ENCODE measurements at regions not wholly inside any gene's neighbourhood (a gene's known extent, or its start where the extent isn't known, plus 50 kb on each side); places are given as distances from the start of the nearest gene placed in this dataset.
A peak's percentile ranks its signal among the peaks of the same experiment; 100 is the strongest.

DNA sequence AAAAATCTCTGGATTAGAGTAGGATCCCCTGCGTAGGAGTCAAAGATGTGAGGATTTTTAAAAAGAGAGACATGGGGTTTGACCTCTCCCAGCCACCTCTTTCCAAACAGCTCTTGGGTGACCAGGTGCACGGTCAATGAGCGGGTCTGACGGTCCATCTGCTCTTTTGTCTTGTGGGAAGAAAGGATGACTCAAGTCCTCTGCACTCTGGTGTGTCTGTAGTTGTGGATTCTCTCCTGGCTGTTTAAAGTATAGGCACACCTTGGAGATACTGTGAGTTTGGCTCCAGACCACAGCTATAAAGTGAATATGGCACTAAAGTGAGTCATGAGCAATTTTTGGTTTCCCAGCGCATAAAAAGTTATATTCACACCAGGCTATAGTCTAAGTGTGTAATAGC lies 209.8 kb downstream of the BMP7 start:
- Mint-ChIP-seq H3K4me3 (no peak overlapping the region), H3K27ac (peak overlapping the region; percentile 25), H3K36me3 (ENCODE audit: low read depth) (no peaks in the 10 kb centered on the region), H3K27me3 (ENCODE audit: insufficient read depth) (peaks cover 3% of the 10 kb centered on the region), H3K4me1 (peaks cover 19% of the 10 kb centered on the region), H3K9me3 (no peaks in the 10 kb centered on the region)
- Histone ChIP-seq H3K36me3 (ENCODE audit: control insufficient read depth, insufficient read depth, low read length) (no peaks in the 10 kb centered on the region), H3K27me3 (ENCODE audit: control insufficient read depth, insufficient read depth, low read length, poor library complexity, severe bottlenecking) (peaks cover 1% of the 10 kb centered on the region), H3K27ac (ENCODE audit: low read depth, low read length) (no peak overlapping the region), H3K9me3 (ENCODE audit: control insufficient read depth, low read length) (peaks cover 6% of the 10 kb centered on the region), H3K4me1 (ENCODE audit: control insufficient read depth, insufficient read depth, low read length) (no peaks in the 10 kb centered on the region), H3K9ac (ENCODE audit: extremely low read depth, low read length, poor library complexity, severe bottlenecking) (no peak overlapping the region), H3K4me3 (ENCODE audit: low read length) (no peak overlapping the region)
- no peak for TF ChIP-seq CTCF (conservative IDR thresholded peaks at IDR 0.05)
- 71 to 89% methylated on average over 1 to 5 of the region's 5 CpGs for WGBS, 2 experiments (ENCODE audit: insufficient coverage in 1 of 2, insufficient read length in 1 of 2)
- no peak for DNase-seq

DNA sequence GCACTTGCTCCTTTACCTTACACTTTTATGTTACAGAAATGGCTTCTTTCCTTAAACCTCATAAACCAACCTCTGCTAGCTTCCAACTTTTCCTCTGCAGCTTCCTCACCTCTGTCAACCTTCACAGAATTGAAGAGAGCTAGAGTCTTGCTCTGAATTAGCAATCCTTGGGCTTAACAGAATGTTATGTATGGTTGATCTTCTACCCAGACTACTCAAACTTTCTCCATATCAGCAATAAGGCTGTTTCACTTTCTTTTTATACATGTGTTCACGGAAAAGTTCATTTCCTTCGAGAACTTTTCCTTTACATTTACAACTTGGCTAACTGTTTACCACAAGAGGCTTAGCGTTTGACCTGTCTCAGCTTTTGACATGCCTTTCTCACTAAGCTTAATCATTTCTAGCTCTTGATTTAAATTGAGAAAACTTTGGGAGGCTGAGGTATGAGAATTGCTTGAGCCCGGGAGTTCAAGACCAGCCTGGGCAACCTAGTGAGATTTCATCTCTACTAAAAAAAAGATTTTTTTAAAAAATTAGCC lies 207.3 kb downstream of the BMP7 start:
- TF ChIP-seq CTCF (conservative IDR thresholded peaks at IDR 0.05) = no peak
- H3K36me3 Mint-ChIP-seq (ENCODE audit: low read depth) = no peaks in the 10 kb centered on the region
- Histone ChIP-seq H3K36me3 (ENCODE audit: control insufficient read depth, insufficient read depth, low read length) (no peaks in the 10 kb centered on the region), H3K27ac (ENCODE audit: low read depth, low read length) (no peak overlapping the region), H3K4me3 (ENCODE audit: low read length) (no peak overlapping the region), H3K9ac (ENCODE audit: extremely low read depth, low read length, poor library complexity, severe bottlenecking) (no peak overlapping the region), H3K27me3 (ENCODE audit: control insufficient read depth, insufficient read depth, low read length, poor library complexity, severe bottlenecking) (peaks cover 18% of the 10 kb centered on the region), H3K4me1 (ENCODE audit: control insufficient read depth, insufficient read depth, low read length) (no peaks in the 10 kb centered on the region), H3K9me3 (ENCODE audit: control insufficient read depth, low read length) (no peaks in the 10 kb centered on the region)
- H3K4me1 Mint-ChIP-seq = peaks cover 15% of the 10 kb centered on the region
- H3K4me3 Mint-ChIP-seq = no peak overlapping the region
- no peaks in the 10 kb centered on the region for H3K9me3 Mint-ChIP-seq
- peaks cover 20% of the 10 kb centered on the region for H3K27me3 Mint-ChIP-seq (ENCODE audit: insufficient read depth)
- 96 to 97% methylated on average over 3 to 4 of the region's 4 CpGs for WGBS, 2 experiments (ENCODE audit: insufficient coverage in 1 of 2, insufficient read length in 1 of 2)
- DNase-seq = no peak
- H3K27ac Mint-ChIP-seq = no peak overlapping the region

GRCh38 chr20:57060407-57061050 lies 205.9 kb downstream of the BMP7 start:
- DNase-seq = no peak
- Mint-ChIP-seq H3K27me3 (ENCODE audit: insufficient read depth) (peaks cover 24% of the 10 kb centered on the region), H3K9me3 (no peaks in the 10 kb centered on the region), H3K4me1 (peaks cover 11% of the 10 kb centered on the region), H3K36me3 (ENCODE audit: low read depth) (no peaks in the 10 kb centered on the region), H3K27ac (no peak overlapping the region), H3K4me3 (no peak overlapping the region)
- TF ChIP-seq CTCF (conservative IDR thresholded peaks at IDR 0.05) = no peak
- Histone ChIP-seq H3K4me1 (ENCODE audit: control insufficient read depth, insufficient read depth, low read length) (no peaks in the 10 kb centered on the region), H3K27ac (ENCODE audit: low read depth, low read length) (no peak overlapping the region), H3K9me3 (ENCODE audit: control insufficient read depth, low read length) (no peaks in the 10 kb centered on the region), H3K4me3 (ENCODE audit: low read length) (no peak overlapping the region), H3K36me3 (ENCODE audit: control insufficient read depth, insufficient read depth, low read length) (no peaks in the 10 kb centered on the region), H3K9ac (ENCODE audit: extremely low read depth, low read length, poor library complexity, severe bottlenecking) (no peak overlapping the region), H3K27me3 (ENCODE audit: control insufficient read depth, insufficient read depth, low read length, poor library complexity, severe bottlenecking) (peaks cover 18% of the 10 kb centered on the region)
- WGBS, 2 experiments (ENCODE audit: insufficient coverage in 1 of 2, insufficient read length in 1 of 2) = 80 to 94% methylated on average over 5 to 8 of the region's 8 CpGs

Data from endodermal cell (in vitro differentiated cells).